ENCODE measurements at regions not wholly inside any gene's neighbourhood (a gene's known extent, or its start where the extent isn't known, plus 50 kb on each side); places are given as distances from the start of the nearest gene placed in this dataset.

DNA sequence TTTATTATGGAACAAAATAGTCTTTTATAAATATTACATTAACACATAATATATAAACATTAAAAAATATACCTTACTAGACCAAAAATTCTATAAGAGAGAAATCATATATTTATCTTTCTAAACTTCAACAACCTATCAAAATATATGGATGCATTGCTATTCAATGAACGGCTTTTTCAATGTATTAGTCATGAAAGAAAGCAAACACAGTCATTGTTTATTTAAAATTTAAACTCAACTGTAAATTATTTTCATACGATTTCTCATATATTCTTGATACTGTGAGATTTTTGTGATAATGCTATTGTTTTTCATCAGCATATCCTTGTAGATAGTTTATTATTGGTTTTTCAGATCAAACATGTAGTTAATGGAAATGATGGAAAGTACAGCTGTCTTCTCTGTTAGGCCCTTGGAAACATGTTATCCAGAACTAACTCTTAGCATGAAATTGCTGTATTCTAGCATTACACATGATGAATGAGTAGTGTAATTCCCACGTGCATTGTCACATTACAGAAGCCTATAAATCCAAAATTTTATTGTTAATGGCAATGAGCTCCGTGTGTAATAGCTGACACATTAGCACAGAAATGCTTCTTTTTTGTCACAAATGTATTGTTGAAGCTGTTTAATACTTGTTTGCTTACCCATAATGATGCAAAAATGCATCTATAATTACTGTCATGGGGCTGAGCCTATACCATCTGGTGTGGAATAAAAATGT is 1639.9 kb downstream of the SLITRK5 start:
- no peaks in the 10 kb centered on the region for H3K9me3 Mint-ChIP-seq
- Histone ChIP-seq H3F3A (ENCODE audit: low read depth) (no peaks in the 10 kb centered on the region), H3K9me3 (ENCODE audit: low read depth) (no peaks in the 10 kb centered on the region), H3K27me3 (no peaks in the 10 kb centered on the region), H3K4me1 (no peaks in the 10 kb centered on the region), H3K36me3 (no peaks in the 10 kb centered on the region), H3K9ac (no peak overlapping the region), H3K27ac (no peak overlapping the region), H3K79me2 (ENCODE audit: low read depth) (no peaks in the 10 kb centered on the region), H4K20me1 (ENCODE audit: low read depth) (no peaks in the 10 kb centered on the region), H3K4me3 (no peak overlapping the region), H2AFZ (replicated peaks) (no peak overlapping the region), H3K4me2 (no peak overlapping the region)
- no peak overlapping the region for H3K27ac Mint-ChIP-seq
- H3K4me1 Mint-ChIP-seq, result no peaks in the 10 kb centered on the region
- H3K36me3 Mint-ChIP-seq, result no peaks in the 10 kb centered on the region
- no peaks in the 10 kb centered on the region for H3K27me3 Mint-ChIP-seq (ENCODE audit: insufficient read depth, low read depth)
- H3K4me3 Mint-ChIP-seq, result no peak overlapping the region
- TF ChIP-seq EZH2phosphoT487 (IDR thresholded peaks at IDR 0.05) (no peak), EZH2 (IDR thresholded peaks at IDR 0.05) (no peak)
- TF ChIP-seq, protein P1, sequence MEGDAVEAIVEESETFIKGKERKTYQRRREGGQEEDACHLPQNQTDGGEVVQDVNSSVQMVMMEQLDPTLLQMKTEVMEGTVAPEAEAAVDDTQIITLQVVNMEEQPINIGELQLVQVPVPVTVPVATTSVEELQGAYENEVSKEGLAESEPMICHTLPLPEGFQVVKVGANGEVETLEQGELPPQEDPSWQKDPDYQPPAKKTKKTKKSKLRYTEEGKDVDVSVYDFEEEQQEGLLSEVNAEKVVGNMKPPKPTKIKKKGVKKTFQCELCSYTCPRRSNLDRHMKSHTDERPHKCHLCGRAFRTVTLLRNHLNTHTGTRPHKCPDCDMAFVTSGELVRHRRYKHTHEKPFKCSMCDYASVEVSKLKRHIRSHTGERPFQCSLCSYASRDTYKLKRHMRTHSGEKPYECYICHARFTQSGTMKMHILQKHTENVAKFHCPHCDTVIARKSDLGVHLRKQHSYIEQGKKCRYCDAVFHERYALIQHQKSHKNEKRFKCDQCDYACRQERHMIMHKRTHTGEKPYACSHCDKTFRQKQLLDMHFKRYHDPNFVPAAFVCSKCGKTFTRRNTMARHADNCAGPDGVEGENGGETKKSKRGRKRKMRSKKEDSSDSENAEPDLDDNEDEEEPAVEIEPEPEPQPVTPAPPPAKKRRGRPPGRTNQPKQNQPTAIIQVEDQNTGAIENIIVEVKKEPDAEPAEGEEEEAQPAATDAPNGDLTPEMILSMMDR (IDR thresholded peaks at IDR 0.05), result no peak
- no peak for DNase-seq (ENCODE audit: low spot score)

DNA sequence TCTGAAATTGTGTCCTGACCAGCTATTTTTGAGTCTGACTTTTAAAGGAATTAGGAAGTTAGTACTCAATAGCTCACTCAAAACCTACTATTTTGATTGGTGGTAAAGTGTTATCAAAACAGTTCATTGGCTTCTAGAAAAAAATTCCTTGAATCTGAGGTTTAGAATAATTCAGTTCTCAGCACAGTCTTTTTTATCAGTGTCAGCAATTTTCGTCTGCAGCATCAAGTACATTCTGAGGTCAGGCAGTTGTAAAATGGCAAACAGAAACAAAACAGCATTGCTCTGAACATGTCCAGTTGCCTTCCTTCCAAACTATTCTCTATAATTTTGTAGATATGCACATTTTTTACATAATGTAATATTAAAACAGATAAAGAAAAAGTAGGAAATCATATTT is 1644.1 kb downstream of the SLITRK5 start:
- H3K27me3 Mint-ChIP-seq (ENCODE audit: insufficient read depth, low read depth), result no peaks in the 10 kb centered on the region
- no peak for DNase-seq (ENCODE audit: low spot score)
- H3K4me2 ChIP-seq, result no peak overlapping the region
- H3K27ac ChIP-seq, result no peak overlapping the region
- H3K4me1 ChIP-seq, result no peaks in the 10 kb centered on the region
- no peak overlapping the region for H3K9ac ChIP-seq
- no peaks in the 10 kb centered on the region for H3K9me3 Mint-ChIP-seq
- H3K79me2 ChIP-seq (ENCODE audit: low read depth), result no peaks in the 10 kb centered on the region
- no peak overlapping the region for H3K4me3 ChIP-seq
- no peaks in the 10 kb centered on the region for H3K4me1 Mint-ChIP-seq
- H3K4me3 Mint-ChIP-seq, result no peak overlapping the region
- no peaks in the 10 kb centered on the region for H3K9me3 ChIP-seq (ENCODE audit: low read depth)
- H4K20me1 ChIP-seq (ENCODE audit: low read depth), result no peaks in the 10 kb centered on the region
- no peaks in the 10 kb centered on the region for H3K27me3 ChIP-seq
- no peaks in the 10 kb centered on the region for H3F3A ChIP-seq (ENCODE audit: low read depth)
- H3K27ac Mint-ChIP-seq, result no peak overlapping the region
- H2AFZ ChIP-seq (replicated peaks), result no peak overlapping the region
- H3K36me3 ChIP-seq, result no peaks in the 10 kb centered on the region
- no peak for TF ChIP-seq EZH2phosphoT487 (IDR thresholded peaks at IDR 0.05)
- TF ChIP-seq EZH2 (IDR thresholded peaks at IDR 0.05), result no peak
- TF ChIP-seq, protein P1 (IDR thresholded peaks at IDR 0.05), result no peak
- H3K36me3 Mint-ChIP-seq, result no peaks in the 10 kb centered on the region

DNA sequence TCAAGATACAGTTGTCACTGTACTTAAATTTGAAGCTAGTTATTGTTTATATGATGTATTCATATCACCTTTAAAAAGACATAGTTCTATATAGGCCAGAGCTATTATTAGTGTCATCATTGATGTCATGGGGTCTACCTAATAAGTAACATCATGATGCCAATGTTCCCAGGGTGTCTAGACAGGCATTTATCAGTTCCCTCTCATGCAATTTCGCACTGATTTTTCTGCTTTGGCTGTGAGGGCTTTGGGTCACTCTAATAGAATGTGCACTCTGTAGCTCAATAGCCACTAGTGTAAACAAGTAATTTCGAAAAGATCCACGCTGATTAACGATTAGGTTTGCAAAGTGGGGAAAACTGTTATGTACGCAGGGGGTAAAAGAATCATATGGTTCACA is 1651.3 kb downstream of the SLITRK5 start:
- Mint-ChIP-seq H3K27ac (no peak overlapping the region), H3K4me3 (no peak overlapping the region), H3K4me1 (peaks cover 2% of the 10 kb centered on the region), H3K27me3 (ENCODE audit: insufficient read depth, low read depth) (no peaks in the 10 kb centered on the region), H3K36me3 (no peaks in the 10 kb centered on the region), H3K9me3 (no peaks in the 10 kb centered on the region)
- no peaks in the 10 kb centered on the region for H3F3A ChIP-seq (ENCODE audit: low read depth)
- H3K9me3 ChIP-seq (ENCODE audit: low read depth), result no peaks in the 10 kb centered on the region
- H4K20me1 ChIP-seq (ENCODE audit: low read depth), result no peaks in the 10 kb centered on the region
- H3K9ac ChIP-seq, result no peak overlapping the region
- TF ChIP-seq, protein P1 (IDR thresholded peaks at IDR 0.05), result no peak
- TF ChIP-seq EZH2phosphoT487 (IDR thresholded peaks at IDR 0.05), result no peak
- TF ChIP-seq EZH2 (IDR thresholded peaks at IDR 0.05), result no peak
- DNase-seq (ENCODE audit: low spot score), result no peak
- no peak overlapping the region for H2AFZ ChIP-seq (replicated peaks)
- no peaks in the 10 kb centered on the region for H3K36me3 ChIP-seq
- H3K27me3 ChIP-seq, result no peaks in the 10 kb centered on the region
- no peaks in the 10 kb centered on the region for H3K4me1 ChIP-seq
- H3K4me2 ChIP-seq, result no peak overlapping the region
- H3K27ac ChIP-seq, result no peak overlapping the region
- H3K4me3 ChIP-seq, result no peak overlapping the region
- no peaks in the 10 kb centered on the region for H3K79me2 ChIP-seq (ENCODE audit: low read depth)

All from neural progenitor cell (in vitro differentiated cells).